Common myeloid progenitor, CD34-positive (primary cell): ENCODE measurements at regions not wholly inside any gene's neighbourhood (a gene's known extent, or its start where the extent isn't known, plus 50 kb on each side); places are given as distances from the start of the nearest gene placed in this dataset.

ENCODE experiments used
- CTCF ChIA-PET: fragments of 350-600 bp; sonication (Branson Sonifier 250); formaldehyde crosslinking; loops from one replicate; lab custom pipeline; 2021; ENCODE audit warnings: antibody characterized with exemption; lab: Charles Lee
- POLR2A ChIA-PET: fragments of 350-600 bp; sonication (Branson Sonifier 250); formaldehyde crosslinking; loops from one replicate; lab custom pipeline; 2021; ENCODE audit warnings: antibody characterized with exemption; lab: Charles Lee
- DNase-seq, 3 donors: peaks; one replicate each; pipeline versions ENCODE4 v3.0.0 to v3.0.0-alpha.2; 2013
- H3K27ac ChIP-seq, 2 experiments: 1 replicate in 1 of 2; 2 replicates in 1 of 2; pipeline ENCODE4 v1.7.0; 2013; ENCODE audit warnings: inconsistent platforms in 2 of 2, low read length in 2 of 2, mild to moderate bottlenecking in 2 of 2, low read depth in 1 of 2, moderate library complexity in 1 of 2; ENCODE audit not compliant: severe bottlenecking in 2 of 2, insufficient read depth in 1 of 2, poor library complexity in 1 of 2
- H3K27me3 ChIP-seq, 5 experiments: replicated peaks in 2 of 5; 1 replicate in 3 of 5; 2 replicates in 2 of 5; pipeline versions ENCODE4 v1.6.1 to v1.7.0; 2013; ENCODE audit warnings: low read length in 4 of 5, mild to moderate bottlenecking in 2 of 5, moderate library complexity in 2 of 5, inconsistent platforms in 1 of 5; ENCODE audit not compliant: insufficient read depth in 5 of 5, control insufficient read depth in 4 of 5
- H3K36me3 ChIP-seq, 4 experiments: 1 replicate in 2 of 4; 2 replicates in 2 of 4; pipeline versions ENCODE4 v1.6.1 to v1.7.0; 2013; ENCODE audit warnings: low read length in 3 of 4, control low read depth in 1 of 4, mild to moderate bottlenecking in 1 of 4; ENCODE audit not compliant: control insufficient read depth in 4 of 4, insufficient read depth in 4 of 4
- H3K4me1 ChIP-seq, 4 experiments: 1 replicate in 3 of 4; 2 replicates in 1 of 4; pipeline versions ENCODE4 v1.6.1 to v1.7.1; 2013; ENCODE audit warnings: low read length in 3 of 4, mild to moderate bottlenecking in 3 of 4, control low read depth in 1 of 4, inconsistent platforms in 1 of 4, moderate library complexity in 1 of 4; ENCODE audit not compliant: control insufficient read depth in 4 of 4, insufficient read depth in 4 of 4; ENCODE audit errors: control extremely low read depth in 1 of 4
- H3K4me3 ChIP-seq, 7 experiments: 1 replicate in 4 of 7; 2 replicates in 3 of 7; pipeline versions ENCODE4 v1.5.1 to v1.7.0; 2013; ENCODE audit warnings: mild to moderate bottlenecking in 7 of 7, low read length in 6 of 7, moderate library complexity in 6 of 7, inconsistent platforms in 2 of 7, low read depth in 2 of 7, control low read depth in 1 of 7; ENCODE audit not compliant: insufficient read depth in 4 of 7, control insufficient read depth in 1 of 7; ENCODE audit errors: extremely low read depth in 1 of 7
- H3K9me3 ChIP-seq, 5 experiments: 1 replicate in 4 of 5; 2 replicates in 1 of 5; pipeline versions ENCODE4 v1.6.1 to v1.7.1; 2013; ENCODE audit warnings: low read length in 4 of 5, mild to moderate bottlenecking in 2 of 5, inconsistent platforms in 1 of 5, low read depth in 1 of 5, moderate library complexity in 1 of 5; ENCODE audit not compliant: control insufficient read depth in 4 of 5, insufficient read depth in 2 of 5; ENCODE audit errors: control extremely low read depth in 1 of 5
- WGBS: methylation state at CpG from one replicate; pipeline ENCODE4 v1.1.5; 2013; ENCODE audit not compliant: insufficient coverage; 5-methylcytosine and 5-hydroxymethylcytosine counted together

GRCh38 chr7:54680377-54681005 lies 78.5 kb downstream of the SEC61G start:
- H3K4me3 ChIP-seq, result no peak overlapping the region
- H3K9me3 ChIP-seq, result no peaks in the 10 kb centered on the region
- H3K36me3 ChIP-seq, result no peaks in the 10 kb centered on the region
- 73% methylated on average over 1 of the region's 4 CpGs for WGBS
- CTCF ChIA-PET, result no interaction called here
- no peaks in the 10 kb centered on the region for H3K4me1 ChIP-seq
- H3K27ac ChIP-seq, result no peak overlapping the region
- no peak for DNase-seq
- no peaks in the 10 kb centered on the region for H3K27me3 ChIP-seq
- POLR2A ChIA-PET, result no interaction called here

GRCh38 chr7:54679490-54679817 lies 79.6 kb downstream of the SEC61G start:
- DNase-seq, result no peak
- ChIA-PET POLR2A (no interaction called here), CTCF (no interaction called here)
- Histone ChIP-seq H3K27me3 (no peaks in the 10 kb centered on the region), H3K4me3 (no peak overlapping the region), H3K36me3 (no peaks in the 10 kb centered on the region), H3K27ac (no peak overlapping the region), H3K9me3 (no peaks in the 10 kb centered on the region), H3K4me1 (no peaks in the 10 kb centered on the region)
- 100% methylated on average over 4 of the region's 5 CpGs for WGBS

GRCh38 chr7:54678763-54679489 lies 80.1 kb downstream of the SEC61G start:
- Histone ChIP-seq H3K4me3 (no peak overlapping the region), H3K27ac (no peak overlapping the region), H3K9me3 (no peaks in the 10 kb centered on the region), H3K4me1 (no peaks in the 10 kb centered on the region), H3K27me3 (no peaks in the 10 kb centered on the region), H3K36me3 (no peaks in the 10 kb centered on the region)
- WGBS, result 98% methylated on average over 4 of the region's 6 CpGs
- DNase-seq, result no peak
- POLR2A ChIA-PET, result no interaction called here
- CTCF ChIA-PET, result no interaction called here

GRCh38 chr7:54674891-54675290 lies 84.1 kb downstream of the SEC61G start:
- Histone ChIP-seq H3K9me3 (no peaks in the 10 kb centered on the region), H3K4me3 (no peak overlapping the region), H3K27me3 (no peaks in the 10 kb centered on the region), H3K27ac (no peak overlapping the region), H3K36me3 (no peaks in the 10 kb centered on the region), H3K4me1 (no peaks in the 10 kb centered on the region)
- WGBS, result 100% methylated on average over 3 of the region's 3 CpGs
- DNase-seq, result no peak
- ChIA-PET POLR2A (interaction anchor here (0.5 kb wide), 1 partner anchor 900 kb away, joined by 3 read pairs; no protein-coding TSS in a partner anchor), CTCF (no interaction called here)

- POLR2A ChIA-PET, result no interaction called here
- WGBS, result no CpG with 5 or more reads among the region's 4 CpGs
- Histone ChIP-seq H3K4me3 (no peak overlapping the region), H3K27ac (no peak overlapping the region), H3K4me1 (no peaks in the 10 kb centered on the region), H3K9me3 (no peaks in the 10 kb centered on the region), H3K27me3 (no peaks in the 10 kb centered on the region), H3K36me3 (no peaks in the 10 kb centered on the region)
- DNase-seq, result no peak
- CTCF ChIA-PET, result no interaction called here
Observed at GRCh38 chr7:54672519-54672918, 86.5 kb downstream of the SEC61G start.

- H3K9me3 ChIP-seq, result no peaks in the 10 kb centered on the region
- no peaks in the 10 kb centered on the region for H3K36me3 ChIP-seq
- H3K4me1 ChIP-seq, result peaks cover 0 to 11% (median 8%) of the 10 kb centered on the region in 4 experiments
- WGBS, result 4% methylated on average over 61 of the region's 62 CpGs
- POLR2A ChIA-PET, result no interaction called here
- H3K27me3 ChIP-seq, result peaks cover 3 to 52% (median 22%) of the 10 kb centered on the region in 5 experiments
- H3K27ac ChIP-seq, result no peak overlapping the region
- CTCF ChIA-PET, result no interaction called here
- H3K4me3 ChIP-seq, result peak overlapping the region; percentile 11 to 73 (median 46)
- DNase-seq, result peak; percentile 2 to 34 (median 22)
Observed at GRCh38 chr7:54664235-54665228, 94.5 kb downstream of the SEC61G start.
